Body of pancreas (tissue), 4 donors: ENCODE measurements at regions not wholly inside any gene's neighbourhood (a gene's known extent, or its start where the extent isn't known, plus 50 kb on each side); places are given as distances from the start of the nearest gene placed in this dataset.

Experiments used
- ATAC-seq: fragments of 150-250 bp; one replicate; pipeline ENCODE4 v1.9.1; 2016
- DNase-seq, 4 donors: peaks; one replicate each; pipeline ENCODE4 v3.0.0-alpha.2; 2019
- H3K27ac ChIP-seq, 4 donors: fragments of 200-600 bp; sonication (generic); 1 replicate in 3 of 4; 2 replicates in 1 of 4; pipeline versions ENCODE4 v1.5.1 to v1.6.1; 2016 to 2019; ENCODE audit warnings: mild to moderate bottlenecking in 1 of 4, mixed read lengths in 1 of 4, moderate library complexity in 1 of 4
- H3K27me3 ChIP-seq, 2 donors: fragments of 200-600 bp; sonication (generic); one replicate each; pipeline ENCODE4 v1.6.0; 2016; ENCODE audit warnings: mild to moderate bottlenecking in 1 of 2
- H3K36me3 ChIP-seq, 2 donors: fragments of 200-600 bp; sonication (generic); replicated peaks in 1 of 2; 2 replicates each; pipeline ENCODE4 v1.5.1; 2016; ENCODE audit warnings: low read depth in 2 of 2; ENCODE audit not compliant: insufficient read depth in 1 of 2
- H3K4me1 ChIP-seq: fragments of 200-600 bp; sonication (generic); one replicate; pipeline ENCODE4 v1.6.0; 2016
- H3K4me3 ChIP-seq, 2 donors: fragments of 200-600 bp; sonication (generic); 1 replicate in 1 of 2; 2 replicates in 1 of 2; pipeline ENCODE4 v1.5.1; 2016 to 2019
- H3K9me3 ChIP-seq, 3 donors: fragments of 200-600 bp; sonication (generic); 1 replicate in 2 of 3; 2 replicates in 1 of 3; pipeline ENCODE4 v1.5.1; 2016
- CTCF ChIP-seq, 7 experiments: fragments of 450-650 bp in 4 of 7; fragments of 200-600 bp in 3 of 7; sonication (generic) in 3 of 7; IDR thresholded peaks; one replicate each; pipeline ENCODE4 v1.5.1; 2016 to 2019; ENCODE audit warnings: antibody characterized with exemption in 7 of 7
- POLR2A ChIP-seq, 3 donors: fragments of 450-650 bp; IDR thresholded peaks; one replicate each; pipeline ENCODE4 v1.6.1; 2016; ENCODE audit warnings: antibody characterized with exemption in 3 of 3, mild to moderate bottlenecking in 2 of 3
- WGBS, 2 donors: methylation state at CpG; one replicate each; pipeline ENCODE4 v1.1.5; 2017; 5-methylcytosine and 5-hydroxymethylcytosine counted together
- intact Hi-C: fragments of 100-400 bp; cut with DNase I; formaldehyde crosslinking; loops from one replicate; pipeline ENCODE4 v1.15.1; 2023

- ATAC-seq (no peak), DNase-seq (no peak)
- no peak overlapping the region for H3K27ac ChIP-seq
- no peaks in the 10 kb centered on the region for H3K4me1 ChIP-seq
- TF ChIP-seq CTCF (IDR thresholded peaks at IDR 0.05): no peak
- TF ChIP-seq POLR2A (IDR thresholded peaks at IDR 0.05): no peak
- H3K4me3 ChIP-seq: no peak overlapping the region
- no peaks in the 10 kb centered on the region for H3K9me3 ChIP-seq
- no peaks in the 10 kb centered on the region for H3K36me3 ChIP-seq
- H3K27me3 ChIP-seq: no peaks in the 10 kb centered on the region
- intact Hi-C loops: no loop called here
- 42 to 47% methylated on average over 1 of the region's 1 CpG for WGBS, 2 donors
These were observed 133.2 kb upstream of the HS3ST3A1 start for GRCh38 chr17:13734880-13735279.

GRCh38 chr17:13735444-13735843 lies 133.7 kb upstream of the HS3ST3A1 start:
- H3K4me3 ChIP-seq: no peak overlapping the region
- no peak for TF ChIP-seq POLR2A (IDR thresholded peaks at IDR 0.05)
- no peak for TF ChIP-seq CTCF (IDR thresholded peaks at IDR 0.05)
- ATAC-seq (no peak), DNase-seq (no peak)
- H3K9me3 ChIP-seq: no peaks in the 10 kb centered on the region
- H3K27ac ChIP-seq: no peak overlapping the region
- no peaks in the 10 kb centered on the region for H3K4me1 ChIP-seq
- H3K27me3 ChIP-seq: no peaks in the 10 kb centered on the region
- H3K36me3 ChIP-seq: no peaks in the 10 kb centered on the region
- intact Hi-C loops: no loop called here
- WGBS, 2 donors: 25 to 30% methylated on average over 2 of the region's 2 CpGs

- intact Hi-C loops: no loop called here
- no peaks in the 10 kb centered on the region for H3K9me3 ChIP-seq
- H3K4me3 ChIP-seq: no peak overlapping the region
- H3K36me3 ChIP-seq: no peaks in the 10 kb centered on the region
- 63 to 72% methylated on average over 2 of the region's 2 CpGs for WGBS, 2 donors
- ATAC-seq: no peak
- no peak overlapping the region for H3K27ac ChIP-seq
- no peaks in the 10 kb centered on the region for H3K27me3 ChIP-seq
- DNase-seq: no peak
- no peak for TF ChIP-seq POLR2A (IDR thresholded peaks at IDR 0.05)
- TF ChIP-seq CTCF (IDR thresholded peaks at IDR 0.05): no peak
- no peaks in the 10 kb centered on the region for H3K4me1 ChIP-seq
These were observed 134.1 kb upstream of the HS3ST3A1 start for GRCh38 chr17:13735861-13736260.

- intact Hi-C loops: no loop called here
- H3K36me3 ChIP-seq: no peaks in the 10 kb centered on the region
- H3K9me3 ChIP-seq: no peaks in the 10 kb centered on the region
- H3K4me3 ChIP-seq: no peak overlapping the region
- ATAC-seq: no peak
- no peak for TF ChIP-seq POLR2A (IDR thresholded peaks at IDR 0.05)
- no peak for TF ChIP-seq CTCF (IDR thresholded peaks at IDR 0.05)
- H3K27ac ChIP-seq: no peak overlapping the region
- no peaks in the 10 kb centered on the region for H3K4me1 ChIP-seq
- DNase-seq: no peak
- no peaks in the 10 kb centered on the region for H3K27me3 ChIP-seq
These were observed 135.2 kb upstream of the HS3ST3A1 start for GRCh38 chr17:13736916-13737315.

- no peak for TF ChIP-seq POLR2A (IDR thresholded peaks at IDR 0.05)
- TF ChIP-seq CTCF (IDR thresholded peaks at IDR 0.05): no peak
- no peaks in the 10 kb centered on the region for H3K36me3 ChIP-seq
- H3K4me3 ChIP-seq: no peak overlapping the region
- H3K9me3 ChIP-seq: no peaks in the 10 kb centered on the region
- WGBS, 2 donors: 71 to 72% methylated on average over 3 of the region's 3 CpGs
- intact Hi-C loops: no loop called here
- ATAC-seq: no peak
- no peaks in the 10 kb centered on the region for H3K27me3 ChIP-seq
- H3K4me1 ChIP-seq: no peaks in the 10 kb centered on the region
- DNase-seq: no peak
- H3K27ac ChIP-seq: no peak overlapping the region
These were observed 139.0 kb upstream of the HS3ST3A1 start for GRCh38 chr17:13740686-13741085.
